GM19023 (cell line): ENCODE measurements at regions not wholly inside any gene's neighbourhood (a gene's known extent, or its start where the extent isn't known, plus 50 kb on each side); places are given as distances from the start of the nearest gene placed in this dataset.

Experiments
- ATAC-seq: cut with Tn5 transposase; IDR thresholded peaks from one replicate; pipeline ENCODE4 v1.9.1; 2021; ENCODE audit warnings: mild to moderate bottlenecking, moderate library complexity; ENCODE audit not compliant: unreplicated experiment

DNA sequence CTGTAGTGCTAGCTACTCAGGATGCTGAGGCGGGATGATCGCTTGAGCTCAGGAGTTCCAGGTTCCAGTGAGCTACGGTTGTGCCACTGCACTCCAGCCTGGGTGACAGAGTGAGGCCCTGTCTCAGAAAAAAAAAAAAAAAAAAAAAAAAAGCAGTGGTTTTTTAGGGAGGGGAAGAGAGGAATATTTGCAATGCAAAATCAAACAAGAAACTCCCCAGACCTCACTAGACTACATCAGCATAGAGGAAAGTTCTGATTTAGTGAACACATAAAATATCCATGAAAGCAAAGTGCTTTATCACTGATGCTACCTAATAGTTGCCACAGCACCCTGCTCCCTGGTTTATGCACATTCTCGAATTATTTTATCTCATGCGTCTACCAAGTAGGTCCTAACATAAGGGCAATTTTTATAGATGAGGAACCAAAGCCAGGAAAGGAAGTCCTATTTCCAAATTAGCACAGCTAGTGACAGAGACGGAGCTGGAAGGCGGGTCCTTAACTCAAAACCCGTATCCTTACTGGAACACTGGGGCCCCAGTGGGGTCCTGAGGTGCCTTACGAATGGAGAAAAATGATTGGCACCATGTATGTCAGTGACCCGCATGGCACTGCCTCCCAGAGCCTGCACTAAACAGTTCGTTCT is 50.7 kb upstream of the GPR157 start:
- ATAC-seq, result no peak

DNA sequence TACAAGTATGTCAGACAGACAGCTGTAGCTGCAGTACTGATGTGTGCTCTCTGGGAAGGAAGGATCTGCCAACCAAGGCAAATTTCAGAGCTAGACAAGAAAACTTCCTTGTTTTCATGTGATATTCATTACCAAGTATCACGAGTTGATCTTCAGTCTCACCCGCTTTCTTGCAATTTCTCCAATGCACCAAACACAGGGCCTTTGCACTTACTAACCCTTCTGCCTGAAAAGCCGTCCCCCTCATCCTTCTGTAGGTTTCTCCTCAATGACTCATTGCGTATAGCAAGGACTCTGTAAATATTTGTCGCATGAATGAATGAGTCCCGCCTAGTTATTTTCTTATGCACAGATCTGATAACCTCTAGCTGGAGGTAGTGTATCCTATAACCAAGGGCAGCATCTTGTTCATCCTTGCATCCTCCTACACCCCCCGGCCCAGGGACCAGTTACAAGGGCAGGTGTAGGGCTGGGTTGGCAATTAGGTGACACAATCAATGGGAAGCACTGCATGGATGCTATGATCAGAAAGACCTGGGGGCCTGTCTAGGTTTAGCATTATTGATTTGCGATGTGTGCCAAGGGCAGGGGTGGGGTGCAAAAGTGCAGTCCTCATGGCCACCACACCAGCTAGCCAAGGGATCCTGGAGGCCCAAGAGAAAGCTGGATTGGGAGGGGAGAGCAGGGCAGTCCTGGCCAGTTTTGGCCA is 51.4 kb upstream of the GPR157 start:
- no peak for ATAC-seq

GRCh38 chr1:9181176-9181906 is 52.4 kb upstream of the GPR157 start:
- ATAC-seq, result peak; percentile 35

- no peak for ATAC-seq
Observed at GRCh38 chr1:9181990-9182783, 52.4 kb upstream of the H6PD start.

GRCh38 chr1:9182784-9183257 is 51.8 kb upstream of the H6PD start:
- no peak for ATAC-seq

DNA sequence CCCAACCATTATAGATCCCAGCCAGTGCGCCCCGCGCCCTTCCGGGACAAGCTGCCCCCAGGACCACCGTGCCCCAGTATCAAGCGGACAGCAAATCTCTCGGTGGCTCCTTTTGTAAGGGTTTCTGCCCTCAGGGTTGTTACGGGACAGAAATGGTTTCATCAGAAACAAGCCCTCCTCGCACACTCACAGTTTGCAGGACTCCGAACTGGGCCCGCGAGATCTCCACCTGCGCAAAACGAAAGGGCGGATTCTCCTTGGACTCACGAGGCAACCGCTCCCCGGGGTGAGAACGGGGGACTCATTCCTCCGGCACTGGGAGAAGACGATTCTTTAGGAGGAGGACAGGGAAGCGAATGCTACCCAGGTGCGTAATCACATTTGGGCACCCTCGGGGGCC is 51.1 kb upstream of the H6PD start:
- no peak for ATAC-seq

GRCh38 chr1:9183898-9184297 is 50.7 kb upstream of the H6PD start:
- ATAC-seq, result no peak

DNA sequence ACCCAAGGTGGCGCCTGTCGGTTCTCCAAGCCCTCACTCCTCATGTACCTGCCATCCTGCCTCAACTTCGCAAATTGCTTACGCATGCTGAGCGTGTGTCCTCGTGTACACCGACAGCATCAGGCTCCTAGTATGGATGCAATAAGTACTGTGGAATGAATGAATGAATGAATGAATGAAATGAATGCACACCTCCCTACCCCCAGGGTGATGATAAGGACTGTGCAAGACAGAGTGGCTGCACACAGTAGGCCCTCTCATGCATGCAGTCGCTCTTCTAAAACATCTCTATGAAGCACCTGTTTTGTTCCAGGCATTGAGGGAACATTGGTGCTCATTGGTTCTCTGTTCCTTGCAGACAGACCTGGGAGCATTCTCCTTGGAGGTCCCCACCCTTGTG is 49.8 kb upstream of the H6PD start:
- ATAC-seq, result no peak
